GM18861 (cell line): ENCODE measurements at regions not wholly inside any gene's neighbourhood (a gene's known extent, or its start where the extent isn't known, plus 50 kb on each side); places are given as distances from the start of the nearest gene placed in this dataset.

ENCODE experiments used
- ATAC-seq: cut with Tn5 transposase; IDR thresholded peaks from one replicate; pipeline ENCODE4 v1.9.1; 2021; ENCODE audit not compliant: unreplicated experiment

DNA sequence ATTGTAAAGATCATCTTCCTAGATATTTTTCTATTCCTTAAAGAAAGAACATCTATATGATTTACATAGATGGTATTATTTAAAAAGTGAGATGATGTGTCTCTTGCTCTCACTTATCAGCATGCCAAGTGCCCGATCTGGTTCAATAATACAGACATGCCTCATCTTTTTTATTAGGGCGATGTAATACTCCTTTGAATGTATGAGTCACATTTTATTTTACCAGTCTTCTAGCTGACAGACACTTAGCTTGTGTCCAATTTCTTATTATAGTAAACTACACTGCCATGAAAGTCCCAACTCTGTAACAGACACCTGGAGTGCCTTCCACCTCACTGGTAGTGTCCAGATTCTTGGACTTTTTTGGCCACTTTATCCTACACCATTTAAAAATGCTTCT is 586.6 kb upstream of the BTBD3 start:
- ATAC-seq = no peak

DNA sequence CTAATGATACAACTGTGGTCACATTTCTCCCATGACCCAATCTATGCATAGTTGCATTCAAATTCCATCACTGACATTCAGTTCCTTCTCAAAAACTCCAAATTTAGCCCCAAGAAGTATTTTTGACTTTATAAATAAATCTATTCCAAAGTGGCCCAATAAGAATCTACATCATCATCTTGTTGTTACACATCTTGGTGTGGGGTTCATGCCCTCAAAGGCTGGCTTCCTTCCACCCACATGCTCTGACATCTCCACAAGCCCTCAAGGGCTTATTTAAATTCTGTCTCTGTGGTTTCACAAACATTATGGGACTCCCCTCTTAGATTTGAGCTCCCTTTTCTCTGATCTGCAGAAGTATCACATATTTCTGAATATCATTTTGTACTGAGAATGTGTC is 585.3 kb upstream of the BTBD3 start:
- no peak for ATAC-seq

DNA sequence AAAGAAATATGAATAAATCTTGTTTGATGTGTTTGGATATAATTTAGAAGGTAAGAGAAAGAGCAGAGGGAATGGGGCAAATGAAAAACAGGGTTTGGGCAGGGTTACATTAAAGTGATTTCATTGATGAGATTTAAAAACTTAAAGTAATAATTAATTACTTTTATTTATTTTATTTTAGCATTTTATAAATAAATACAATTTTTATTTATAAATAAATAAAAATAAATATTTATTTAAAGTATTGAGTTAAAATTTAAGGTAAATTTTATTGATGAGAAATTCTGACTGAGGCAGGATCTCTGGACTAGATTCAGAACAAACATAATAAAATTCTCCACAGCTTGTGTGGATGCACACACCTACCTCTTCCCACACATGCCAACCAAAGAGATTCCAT is 584.1 kb upstream of the BTBD3 start:
- no peak for ATAC-seq

DNA sequence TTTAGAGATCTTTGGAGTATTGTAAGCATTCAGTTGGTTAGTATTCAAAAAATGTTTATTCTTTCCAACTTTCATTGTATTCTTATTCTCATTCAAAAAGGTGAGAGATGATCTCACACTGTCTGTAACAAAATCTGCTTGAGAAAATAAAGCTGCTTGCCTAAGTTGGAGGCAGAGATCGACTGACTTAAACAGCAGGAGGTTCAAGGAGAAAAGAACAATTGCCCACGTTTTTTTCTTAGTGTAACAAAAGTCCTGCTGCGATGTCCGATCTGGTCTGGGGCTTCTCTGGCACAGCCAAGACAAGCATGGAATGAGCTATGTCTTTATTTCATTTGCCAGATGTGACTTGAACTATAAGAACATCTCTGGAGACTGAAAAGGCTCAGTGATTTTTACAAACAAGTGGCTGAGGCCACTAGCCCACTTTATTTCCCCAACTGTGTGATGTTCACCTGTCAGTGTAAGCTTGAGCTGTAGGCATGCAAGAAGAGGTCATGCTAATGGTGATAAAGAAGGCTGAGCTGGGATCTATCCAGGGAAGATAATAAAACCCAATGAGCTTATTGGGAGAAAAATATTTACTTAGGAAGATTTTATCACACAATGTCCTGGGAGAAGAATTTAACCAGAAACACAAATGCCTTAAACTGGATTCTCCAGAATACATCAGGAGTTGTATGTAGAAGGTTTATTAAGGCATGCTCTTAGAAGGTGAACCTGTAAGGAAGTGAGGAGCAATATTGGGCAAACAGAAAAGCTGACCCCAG is 580.1 kb upstream of the BTBD3 start:
- no peak for ATAC-seq

DNA sequence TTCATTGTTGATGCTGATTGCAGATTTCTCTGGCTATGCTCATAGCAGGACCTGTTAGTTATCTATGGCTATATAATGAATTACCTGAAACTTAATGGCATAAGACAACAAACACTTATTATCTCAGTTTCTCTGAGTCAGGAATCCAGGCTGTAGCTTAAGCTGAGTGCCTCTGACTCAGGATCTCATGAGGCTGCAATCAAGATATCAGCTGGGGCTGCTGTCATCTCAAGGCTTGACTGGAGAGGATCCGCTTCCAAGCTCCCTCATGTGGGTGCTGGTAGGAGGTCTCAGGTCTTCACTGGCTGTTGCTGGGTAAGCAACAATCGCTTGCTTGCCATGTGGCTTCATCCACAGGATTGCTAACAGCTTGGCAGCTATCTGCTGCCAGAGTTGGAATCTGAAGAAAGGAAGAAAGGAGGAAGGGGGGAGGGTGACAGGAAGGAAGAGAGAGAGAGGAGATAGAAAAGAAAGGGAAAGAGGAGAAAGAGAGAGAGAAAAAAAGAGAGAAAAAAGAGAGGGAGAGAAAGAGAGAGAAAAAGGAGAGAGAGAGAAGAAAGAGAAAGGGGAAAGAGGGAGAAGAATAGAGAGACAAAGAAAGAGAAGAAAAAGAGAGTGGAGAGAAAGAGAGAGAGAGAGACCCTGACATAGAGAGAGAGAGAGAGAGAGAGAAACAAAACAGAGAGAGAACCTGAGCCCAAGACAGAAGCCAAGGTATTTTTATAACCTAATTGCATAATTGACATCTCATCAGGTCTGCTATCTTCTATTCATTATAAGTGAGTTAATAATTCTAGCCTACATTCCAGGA is 579.0 kb upstream of the BTBD3 start:
- no peak for ATAC-seq

DNA sequence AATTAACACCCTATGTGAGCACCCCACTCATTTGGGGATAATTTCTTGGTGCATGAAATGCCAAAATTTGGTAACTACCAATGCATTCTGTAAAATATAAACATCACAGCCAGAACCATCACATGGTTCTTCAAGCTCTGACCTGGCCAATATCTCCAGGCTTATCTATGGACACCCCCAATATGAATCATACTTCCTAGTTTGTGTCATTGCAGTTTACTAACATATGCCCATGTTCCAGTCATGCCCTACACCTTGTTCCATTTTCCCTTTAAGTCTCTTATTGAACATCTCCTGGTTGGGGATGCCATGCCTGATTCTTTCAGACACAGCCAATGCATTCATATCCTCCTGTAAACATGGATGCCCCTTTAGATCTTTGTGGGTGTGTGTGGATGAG is 572.8 kb upstream of the BTBD3 start:
- ATAC-seq = no peak

DNA sequence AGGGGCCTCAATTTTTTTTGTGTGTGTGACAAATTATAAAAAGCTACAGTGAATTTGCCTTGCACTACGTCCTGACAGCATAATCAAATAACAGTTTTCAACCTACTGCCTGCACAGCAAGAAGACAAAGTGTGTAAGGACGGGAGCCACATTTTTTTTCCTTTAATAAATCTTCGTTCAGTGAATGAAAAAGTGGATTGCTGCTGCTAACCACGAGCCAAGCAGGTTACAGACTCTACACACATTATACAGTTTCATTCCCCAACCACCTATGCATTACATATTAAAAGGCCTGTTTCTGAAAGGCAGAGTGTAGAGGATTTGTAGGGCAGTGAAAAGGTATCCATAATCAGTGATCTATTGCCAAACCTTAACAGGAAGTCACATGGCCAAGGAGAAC is 570.0 kb upstream of the BTBD3 start:
- ATAC-seq = no peak

DNA sequence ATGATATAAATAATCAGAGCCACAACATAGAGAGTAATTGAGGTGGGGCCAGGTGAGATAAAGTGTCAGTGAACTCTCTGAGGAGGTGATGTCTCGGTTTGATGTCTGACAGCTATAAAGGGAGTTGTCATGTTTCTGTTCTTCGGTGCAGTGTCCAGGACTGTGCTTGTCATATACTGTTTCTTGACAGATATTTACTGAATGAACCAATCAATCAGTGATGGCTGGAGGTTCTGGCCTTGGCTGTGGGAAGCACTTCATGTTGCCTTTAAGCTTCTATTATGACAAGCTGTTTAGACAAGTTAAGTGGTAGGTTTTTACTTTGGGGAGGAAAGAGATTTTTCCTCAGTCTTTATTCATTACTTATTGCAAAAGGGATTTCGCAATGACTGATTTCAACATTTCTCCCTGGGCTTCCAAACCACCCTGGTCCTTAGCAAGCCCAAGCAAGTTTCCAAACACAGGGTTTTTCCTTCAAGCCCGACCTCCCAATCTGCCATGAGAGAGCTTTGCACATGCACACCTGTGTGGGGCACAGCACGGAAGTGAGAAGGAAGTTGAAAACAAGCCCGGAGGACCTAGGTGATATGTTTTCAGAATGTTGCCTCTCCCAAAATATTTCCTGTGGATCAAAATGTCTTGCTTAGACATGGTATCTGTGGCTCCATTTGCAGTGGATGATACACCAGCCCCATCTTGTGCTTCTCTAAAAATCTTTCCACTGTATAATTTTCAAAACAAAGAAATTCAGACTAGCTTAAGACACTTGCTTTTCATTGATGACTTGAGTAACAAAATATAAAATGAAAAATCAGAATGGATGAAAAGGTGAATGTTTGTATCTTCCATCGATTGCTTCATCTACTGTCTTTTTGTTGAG is 567.3 kb upstream of the BTBD3 start:
- no peak for ATAC-seq

DNA sequence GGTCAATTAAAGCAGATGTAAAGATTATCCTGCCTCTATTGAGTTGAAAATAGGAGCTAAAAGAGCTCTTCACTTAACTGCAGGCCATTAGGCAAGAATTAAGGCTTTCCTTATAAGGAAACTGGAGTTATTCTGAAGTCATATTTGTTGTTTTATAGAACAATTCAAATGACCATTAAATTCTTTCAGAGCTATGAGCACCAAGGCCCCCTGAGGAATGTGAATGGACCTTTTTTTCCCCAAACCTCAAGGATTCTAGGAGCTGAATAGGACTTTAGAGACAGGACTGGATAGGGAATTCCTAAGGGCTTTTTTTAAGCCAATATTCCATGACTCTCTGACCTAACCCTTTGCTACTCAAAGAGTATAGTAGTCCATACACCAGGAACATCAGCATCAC is 565.7 kb upstream of the BTBD3 start:
- ATAC-seq = no peak

DNA sequence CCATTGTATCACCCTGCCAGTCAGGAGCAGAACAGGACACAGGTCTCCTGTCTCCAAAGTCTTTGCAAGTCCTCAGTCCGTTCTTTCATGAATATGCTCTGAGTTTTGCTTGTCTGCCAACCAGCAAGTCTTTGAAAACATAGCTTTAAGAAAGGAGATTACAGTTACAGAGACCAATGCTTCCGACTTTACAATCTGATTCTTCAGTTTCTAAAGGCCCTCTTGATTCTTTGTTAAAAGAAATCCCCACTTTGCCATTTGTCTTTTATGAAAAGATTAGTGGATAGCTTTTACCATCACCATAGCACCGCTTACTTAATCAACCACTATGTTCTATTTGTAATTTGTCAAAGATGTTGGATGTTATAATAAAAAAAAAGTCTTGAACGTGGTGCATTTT is 562.8 kb upstream of the BTBD3 start:
- ATAC-seq = no peak

DNA sequence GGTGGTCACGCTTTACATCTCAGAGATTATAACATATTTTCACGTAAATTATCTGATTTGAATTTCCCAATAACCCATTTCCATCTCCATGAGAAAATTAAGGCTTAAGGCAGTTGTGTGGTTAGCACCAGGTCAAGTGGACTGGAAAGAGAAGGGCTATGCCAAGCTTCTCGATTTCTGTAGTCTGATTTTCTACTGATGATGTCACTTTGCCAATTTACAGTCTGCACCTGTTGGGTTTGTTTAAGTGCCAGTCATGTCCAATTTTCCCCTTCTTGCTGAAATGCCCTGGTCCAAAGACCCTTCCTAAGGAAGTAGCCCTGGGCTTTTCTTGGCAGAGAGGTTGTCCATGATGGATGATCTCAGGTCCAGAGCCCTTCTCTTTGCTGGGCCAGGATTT is 562.3 kb upstream of the BTBD3 start:
- ATAC-seq = no peak

DNA sequence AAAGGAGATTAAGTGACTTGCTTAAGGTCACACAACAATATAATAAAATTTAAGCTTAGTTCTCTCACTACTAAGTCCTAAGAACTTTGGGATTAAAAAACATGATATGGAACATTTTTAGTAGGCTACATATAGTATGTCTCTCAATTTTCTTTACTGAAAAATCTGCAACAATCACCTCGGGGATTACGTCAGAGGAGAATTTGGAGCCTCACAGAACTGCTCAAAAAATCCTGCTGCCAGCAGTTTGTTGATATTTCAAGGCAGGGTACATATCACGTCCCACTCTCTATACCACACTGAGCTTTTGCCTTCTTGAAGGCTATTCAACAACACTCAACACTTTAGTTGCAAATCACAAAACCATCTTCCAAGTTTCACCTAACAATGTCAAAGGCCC is 561.6 kb upstream of the BTBD3 start:
- ATAC-seq = no peak

DNA sequence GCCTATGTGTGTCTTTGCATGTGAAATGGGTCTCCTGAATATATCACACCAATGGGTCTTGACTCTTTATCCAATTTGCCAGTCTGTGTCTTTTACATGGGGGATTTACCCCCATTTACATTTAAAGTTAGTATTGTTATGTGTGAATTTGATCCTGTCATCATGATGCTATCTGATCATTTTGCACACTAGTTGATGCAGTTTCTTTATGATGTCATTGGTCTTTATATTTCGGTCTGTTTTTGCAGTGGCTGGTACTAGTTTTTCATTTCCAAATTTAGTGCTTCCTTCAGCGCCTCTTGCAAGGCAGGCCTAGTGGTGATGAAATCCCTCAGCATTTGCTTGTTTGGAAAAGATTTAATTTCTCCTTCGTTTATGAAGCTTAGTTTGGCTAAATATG is 555.2 kb upstream of the BTBD3 start:
- ATAC-seq = no peak

DNA sequence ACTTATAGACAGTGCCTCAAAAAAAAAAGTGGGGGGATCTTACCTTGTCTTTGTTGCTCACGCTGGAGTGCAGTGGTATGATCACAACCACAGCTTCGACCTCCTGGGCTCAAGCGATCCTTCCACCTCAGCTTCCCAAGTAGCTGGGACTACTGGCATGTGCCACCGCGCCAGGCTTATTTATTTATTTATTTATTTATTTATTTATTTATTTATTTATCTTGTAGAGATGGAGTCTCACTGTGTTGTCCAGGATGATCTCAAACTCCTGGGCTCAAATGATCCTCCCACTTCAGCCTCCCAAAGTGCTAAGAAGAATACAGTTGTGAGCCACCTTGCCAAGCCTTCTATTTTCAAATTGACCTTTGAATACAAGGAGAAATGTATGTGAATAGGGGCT is 553.0 kb upstream of the BTBD3 start:
- no peak for ATAC-seq

DNA sequence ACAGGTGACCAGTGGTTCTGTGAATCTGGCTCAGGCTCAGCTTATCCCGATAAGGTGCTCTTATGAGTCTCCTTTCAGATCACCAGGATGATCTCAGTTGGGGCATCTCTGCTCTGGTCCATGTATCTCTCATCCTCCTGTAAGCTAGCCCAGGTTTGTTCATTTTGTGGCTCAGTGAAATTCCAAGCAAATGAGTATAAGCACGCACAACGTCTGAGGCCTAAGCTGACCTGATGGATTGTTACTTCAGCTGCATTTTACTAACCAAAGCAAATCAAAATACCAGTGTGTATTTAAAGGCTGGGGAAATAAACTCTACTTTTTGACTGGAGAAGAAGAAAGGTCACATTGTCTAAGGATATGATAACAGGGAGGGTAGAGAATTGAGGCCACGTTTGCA is 551.0 kb upstream of the BTBD3 start:
- no peak for ATAC-seq

DNA sequence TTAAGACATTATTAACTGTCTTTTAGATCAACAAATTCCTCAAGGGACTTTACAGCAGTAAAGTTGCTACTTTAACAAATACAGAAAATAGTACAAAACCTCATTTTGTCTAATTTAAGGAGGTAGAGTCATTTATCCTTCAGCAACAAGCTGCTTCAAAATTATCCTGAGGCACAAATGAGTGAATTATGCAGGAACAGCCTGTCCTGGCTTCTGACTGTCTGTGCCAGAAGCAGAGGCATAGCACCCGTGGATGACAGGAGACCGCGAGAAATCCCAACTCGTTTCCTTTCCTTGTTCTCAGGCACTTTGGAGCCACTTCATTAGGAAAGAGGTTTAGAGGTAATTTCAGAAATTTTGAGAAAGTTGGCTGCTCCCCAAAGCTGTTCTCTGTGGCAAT is 549.2 kb upstream of the BTBD3 start:
- no peak for ATAC-seq

DNA sequence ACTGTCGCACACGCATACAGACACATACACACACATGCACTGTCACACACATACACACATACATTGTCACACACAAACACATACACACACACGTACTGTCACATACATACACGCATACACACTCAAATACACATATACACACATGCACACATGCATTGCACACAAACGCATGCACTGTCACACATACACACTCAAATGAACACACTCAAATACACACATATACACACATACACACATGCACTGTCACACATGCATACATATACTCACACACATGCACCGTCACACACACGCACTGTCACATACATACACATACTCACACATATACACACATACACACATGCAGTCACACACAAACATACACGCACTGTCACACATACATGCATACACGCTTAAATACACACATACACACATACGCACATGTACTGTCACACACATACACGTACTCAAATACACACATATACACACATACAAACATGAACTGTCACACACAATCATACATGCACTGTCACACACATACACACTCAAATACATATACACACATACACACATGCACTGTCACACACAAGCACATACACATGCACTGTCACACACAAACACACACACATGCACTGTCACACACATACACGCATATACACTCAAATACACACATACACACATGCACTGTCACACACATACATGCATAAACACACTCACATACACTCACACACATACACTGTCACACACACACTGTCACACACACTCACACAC is 548.6 kb upstream of the BTBD3 start:
- ATAC-seq = no peak

DNA sequence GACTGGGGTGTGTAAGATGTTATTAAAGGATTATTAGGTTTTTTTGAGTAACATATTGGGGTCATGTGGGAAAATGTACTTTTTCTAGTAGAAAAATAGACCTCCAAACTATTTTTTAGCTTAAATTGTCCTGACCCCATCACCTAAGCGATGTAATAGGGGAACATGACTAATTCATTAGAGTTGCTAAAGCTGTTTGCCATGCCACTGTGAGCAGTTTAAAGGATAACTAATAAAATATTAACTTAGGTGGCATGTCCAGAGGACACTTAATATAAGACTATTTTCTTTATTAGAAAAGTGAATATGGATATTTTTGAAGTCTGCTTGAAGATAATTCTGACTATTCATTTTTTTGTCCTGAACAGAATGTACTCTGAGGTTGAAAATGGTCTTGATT is 545.9 kb upstream of the BTBD3 start:
- no peak for ATAC-seq

DNA sequence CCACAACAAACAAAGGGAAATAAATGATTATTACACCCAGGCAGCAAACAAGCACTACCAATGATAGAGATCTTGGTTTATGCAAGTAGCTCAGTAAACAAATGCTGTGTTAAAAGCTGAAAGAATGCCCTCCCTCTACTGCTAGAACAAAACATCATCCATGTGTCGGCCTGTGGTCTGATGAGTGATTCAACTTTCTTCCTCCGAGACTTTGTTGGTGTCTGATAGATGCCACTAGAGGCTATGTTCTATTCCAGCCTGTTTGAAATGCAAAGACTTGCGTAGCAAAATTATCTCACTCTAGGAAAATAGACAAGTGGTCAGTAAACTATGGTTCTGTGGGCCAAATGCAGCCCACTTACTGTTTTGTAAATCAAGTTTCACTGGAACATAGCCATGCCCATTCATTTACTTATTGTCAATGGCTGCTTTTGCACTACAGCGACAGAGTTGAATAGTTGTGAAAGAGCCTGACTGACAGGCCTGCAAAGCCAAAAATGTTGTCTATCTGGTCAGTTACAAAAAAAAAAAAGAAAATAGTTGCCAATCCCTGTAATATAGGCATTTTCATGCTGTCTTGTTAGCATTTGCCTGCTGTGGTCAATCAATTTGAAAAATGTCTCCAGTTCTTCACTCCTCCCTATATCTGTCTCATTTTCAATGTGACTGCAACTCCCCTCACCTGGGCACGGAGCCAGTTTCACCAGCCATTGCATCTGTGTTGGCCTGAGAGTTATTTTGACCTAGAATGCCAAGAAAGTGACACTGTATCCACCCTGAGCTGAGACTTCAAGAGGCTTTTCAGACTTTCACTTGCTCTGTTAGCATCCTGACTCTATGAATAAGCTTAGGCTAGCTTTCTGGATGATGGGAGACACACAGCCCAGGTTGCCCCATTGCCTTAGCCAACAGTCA is 544.6 kb upstream of the BTBD3 start:
- ATAC-seq = no peak

DNA sequence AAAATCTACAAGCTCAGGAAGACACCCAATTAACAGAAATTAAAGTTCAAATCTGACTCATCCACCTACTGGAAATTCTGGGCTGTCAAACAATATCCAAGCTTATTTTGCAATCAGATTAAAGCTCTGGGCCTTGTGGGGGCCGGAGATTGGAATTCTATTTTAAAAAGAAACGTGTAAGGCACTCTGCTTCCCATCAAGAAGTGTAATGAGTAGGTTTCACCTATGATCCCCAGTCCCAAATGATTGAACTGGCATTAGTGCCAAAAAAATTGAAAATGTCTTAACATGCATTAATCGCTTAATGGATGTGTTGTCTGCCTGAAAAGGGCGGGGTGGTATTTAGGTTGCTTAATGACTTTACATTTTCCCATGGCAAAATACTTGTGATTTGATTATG is 542.4 kb upstream of the BTBD3 start:
- no peak for ATAC-seq
